Activated naive CD8-positive, alpha-beta T cell treated with anti-CD3 and anti-CD28 coated beads, Interleukin-2, amount 10 ng/mL, durations not matched to agents 7 days and 5 days (primary cell): ENCODE measurements at regions not wholly inside any gene's neighbourhood (a gene's known extent, or its start where the extent isn't known, plus 50 kb on each side); places are given as distances from the start of the nearest gene placed in this dataset.
"Not testable (repeated sequence)": the region's sequence is repeated elsewhere in the genome, so short reads cannot be mapped to it uniquely, and the experiment has no call there.

Experiments
- ATAC-seq: fragments of 150-1000 bp; cut with Tn5 transposase; one replicate; pipeline ENCODE4 v1.10.0; 2021; ENCODE audit warnings: low read depth, moderate library complexity
- POLR2A ChIA-PET: fragments of 350-600 bp; sonication (Branson Sonifier 250); formaldehyde crosslinking; loops from one replicate; lab custom pipeline; 2021; ENCODE audit warnings: antibody characterized with exemption; lab: Charles Lee
- DNase-seq: peaks from one replicate; pipeline ENCODE4 v3.0.0; 2021
- H3K27ac Mint-ChIP-seq: one replicate; pipeline ENCODE4 v1.8.0; 2022; ENCODE audit warnings: mild to moderate bottlenecking, mixed read lengths
- H3K27me3 Mint-ChIP-seq: one replicate; pipeline ENCODE4 v1.8.0; 2022; ENCODE audit warnings: mild to moderate bottlenecking, moderate library complexity, mixed read lengths
- H3K36me3 Mint-ChIP-seq: one replicate; pipeline ENCODE4 v1.8.0; 2021; ENCODE audit warnings: mild to moderate bottlenecking, mixed read lengths
- H3K4me1 Mint-ChIP-seq: one replicate; pipeline ENCODE4 v1.8.0; 2021; ENCODE audit warnings: mixed read lengths
- H3K4me3 Mint-ChIP-seq: one replicate; pipeline ENCODE4 v1.8.0; 2022; ENCODE audit warnings: mild to moderate bottlenecking, moderate library complexity, mixed read lengths
- H3K9me3 Mint-ChIP-seq: one replicate; pipeline ENCODE4 v1.8.0; 2021; ENCODE audit warnings: mixed read lengths

DNA sequence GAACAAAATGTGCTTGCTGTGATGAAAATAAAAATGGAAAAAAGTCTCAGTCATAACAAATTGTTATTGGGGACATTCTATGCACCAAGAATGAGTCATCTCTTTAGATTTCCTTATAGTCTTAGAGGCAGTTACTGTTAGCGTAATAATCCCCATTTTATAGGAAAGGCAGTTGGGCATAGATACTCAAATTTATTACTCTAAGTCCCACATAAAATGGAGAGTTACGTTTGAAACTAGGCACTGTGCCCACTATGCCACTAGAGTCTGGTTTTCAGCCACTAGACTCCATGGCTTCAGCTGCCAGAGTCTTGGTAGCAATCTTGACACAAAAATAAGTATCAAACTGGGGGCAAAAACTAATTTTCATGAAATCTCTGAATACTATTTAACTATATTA, 317.9 kb upstream of the MEF2C start:
- Mint-ChIP-seq H3K4me1 (no peaks in the 10 kb centered on the region), H3K27me3 (no peaks in the 10 kb centered on the region), H3K36me3 (no peaks in the 10 kb centered on the region), H3K4me3 (no peak overlapping the region), H3K9me3 (peaks cover 9% of the 10 kb centered on the region), H3K27ac (no peak overlapping the region)
- no peak for DNase-seq
- POLR2A ChIA-PET = no interaction called here
- ATAC-seq = no peak

DNA sequence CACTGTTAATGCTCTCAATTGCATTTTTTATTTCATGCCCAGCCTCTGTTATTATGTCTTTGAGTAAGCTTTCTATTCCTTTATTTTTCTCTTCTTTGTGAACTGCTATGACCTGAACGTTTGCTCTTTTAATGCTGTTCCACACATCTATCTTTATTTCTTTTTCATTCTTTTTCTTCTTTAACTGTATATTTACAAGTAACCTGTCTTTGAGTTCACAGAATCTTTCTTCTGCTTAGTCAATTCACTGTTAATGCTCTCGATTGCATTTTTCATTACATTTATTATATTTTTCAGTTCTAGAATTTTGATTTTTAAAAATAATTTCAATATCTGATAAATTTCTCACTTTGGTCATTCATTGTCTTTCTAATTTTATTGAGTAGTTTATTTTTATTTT, 316.3 kb upstream of the MEF2C start:
- H3K4me3 Mint-ChIP-seq = no peak overlapping the region
- no peak overlapping the region for H3K27ac Mint-ChIP-seq
- H3K36me3 Mint-ChIP-seq = no peaks in the 10 kb centered on the region
- no peaks in the 10 kb centered on the region for H3K4me1 Mint-ChIP-seq
- no peaks in the 10 kb centered on the region for H3K27me3 Mint-ChIP-seq
- ATAC-seq (no peak), DNase-seq (no peak)
- POLR2A ChIA-PET = no interaction called here
- peaks cover 13% of the 10 kb centered on the region for H3K9me3 Mint-ChIP-seq

- no peaks in the 10 kb centered on the region for H3K36me3 Mint-ChIP-seq
- no peak for ATAC-seq
- H3K27me3 Mint-ChIP-seq = no peaks in the 10 kb centered on the region
- H3K9me3 Mint-ChIP-seq = peaks cover 6% of the 10 kb centered on the region
- no peak overlapping the region for H3K27ac Mint-ChIP-seq
- POLR2A ChIA-PET = no interaction called here
- no peak overlapping the region for H3K4me3 Mint-ChIP-seq
- H3K4me1 Mint-ChIP-seq = no peaks in the 10 kb centered on the region
- DNase-seq = no peak
These were observed 308.4 kb upstream of the MEF2C start for GRCh38 chr5:89191374-89191773.

GRCh38 chr5:89190515-89191265, 307.7 kb upstream of the MEF2C start:
- Mint-ChIP-seq H3K4me1 (no peaks in the 10 kb centered on the region), H3K36me3 (no peaks in the 10 kb centered on the region), H3K9me3 (peaks cover 6% of the 10 kb centered on the region), H3K27ac (no peak overlapping the region), H3K27me3 (no peaks in the 10 kb centered on the region), H3K4me3 (no peak overlapping the region)
- ATAC-seq (no peak), DNase-seq (no peak)
- POLR2A ChIA-PET = no interaction called here

- POLR2A ChIA-PET = no interaction called here
- no peaks in the 10 kb centered on the region for H3K4me1 Mint-ChIP-seq
- H3K36me3 Mint-ChIP-seq = no peaks in the 10 kb centered on the region
- no peaks in the 10 kb centered on the region for H3K27me3 Mint-ChIP-seq
- no peak for ATAC-seq
- no peak overlapping the region for H3K27ac Mint-ChIP-seq
- H3K4me3 Mint-ChIP-seq = no peak overlapping the region
- H3K9me3 Mint-ChIP-seq = no peaks in the 10 kb centered on the region
- no peak for DNase-seq
These were observed 305.0 kb upstream of the MEF2C start for GRCh38 chr5:89187883-89188465.

- no peak overlapping the region for H3K4me3 Mint-ChIP-seq
- no peak overlapping the region for H3K27ac Mint-ChIP-seq
- DNase-seq (no peak), ATAC-seq (no peak)
- H3K9me3 Mint-ChIP-seq = no peaks in the 10 kb centered on the region
- no peaks in the 10 kb centered on the region for H3K4me1 Mint-ChIP-seq
- H3K27me3 Mint-ChIP-seq = no peaks in the 10 kb centered on the region
- H3K36me3 Mint-ChIP-seq = no peaks in the 10 kb centered on the region
- POLR2A ChIA-PET = no interaction called here
These were observed 304.3 kb upstream of the MEF2C start for GRCh38 chr5:89187268-89187667.

DNA sequence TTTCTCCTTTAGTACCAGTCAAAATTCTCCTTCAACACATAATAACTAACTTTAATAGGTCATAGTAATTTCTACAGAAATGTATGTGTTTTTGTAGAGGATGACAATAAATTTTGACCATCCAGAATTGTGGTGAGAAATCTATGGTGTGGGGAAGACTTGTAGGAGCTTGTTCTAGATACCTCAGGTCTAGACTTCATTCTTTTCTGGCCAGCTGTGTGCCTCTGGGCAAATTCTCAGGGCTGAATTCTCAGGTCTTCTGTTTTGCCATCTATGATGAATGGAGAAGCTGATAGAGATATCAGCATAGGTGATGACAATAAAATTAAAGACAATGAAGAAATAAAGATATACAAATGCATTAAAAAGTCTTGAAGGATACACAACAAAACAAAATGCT, 298.6 kb upstream of the MEF2C start:
- no peaks in the 10 kb centered on the region for H3K4me1 Mint-ChIP-seq
- H3K9me3 Mint-ChIP-seq = no peaks in the 10 kb centered on the region
- POLR2A ChIA-PET = no interaction called here
- H3K27me3 Mint-ChIP-seq = no peaks in the 10 kb centered on the region
- ATAC-seq = no peak
- H3K4me3 Mint-ChIP-seq = no peak overlapping the region
- H3K36me3 Mint-ChIP-seq = no peaks in the 10 kb centered on the region
- no peak for DNase-seq
- H3K27ac Mint-ChIP-seq = no peak overlapping the region

DNA sequence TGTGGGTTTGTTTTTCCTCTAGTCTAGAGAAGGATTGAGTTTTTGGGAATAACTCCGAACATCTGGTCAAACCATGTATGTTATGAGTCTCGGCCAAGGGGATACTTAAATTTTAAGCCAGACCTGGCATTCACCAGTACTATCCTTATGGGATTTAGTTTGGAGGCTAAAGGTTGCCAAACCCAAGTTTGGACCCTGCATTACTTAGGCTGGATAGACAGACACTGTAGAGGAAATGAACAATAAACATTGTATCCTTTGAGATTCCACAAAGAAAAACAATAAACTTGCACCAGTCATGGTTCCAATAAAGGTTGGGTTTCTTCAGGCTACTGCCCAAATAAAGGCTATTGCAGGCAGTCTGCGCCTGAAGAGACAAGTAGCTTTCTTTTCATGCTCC, 296.7 kb upstream of the MEF2C start:
- no peak overlapping the region for H3K4me3 Mint-ChIP-seq
- ATAC-seq = no peak
- H3K9me3 Mint-ChIP-seq = no peaks in the 10 kb centered on the region
- no peak overlapping the region for H3K27ac Mint-ChIP-seq
- DNase-seq = no peak
- H3K27me3 Mint-ChIP-seq = no peaks in the 10 kb centered on the region
- H3K4me1 Mint-ChIP-seq = no peaks in the 10 kb centered on the region
- H3K36me3 Mint-ChIP-seq = no peaks in the 10 kb centered on the region
- POLR2A ChIA-PET = no interaction called here

- no peak overlapping the region for H3K27ac Mint-ChIP-seq
- DNase-seq (no peak), ATAC-seq (no peak)
- H3K9me3 Mint-ChIP-seq = no peaks in the 10 kb centered on the region
- H3K4me1 Mint-ChIP-seq = no peaks in the 10 kb centered on the region
- POLR2A ChIA-PET = no interaction called here
- no peaks in the 10 kb centered on the region for H3K36me3 Mint-ChIP-seq
- no peak overlapping the region for H3K4me3 Mint-ChIP-seq
- H3K27me3 Mint-ChIP-seq = no peaks in the 10 kb centered on the region
These were observed 295.6 kb upstream of the MEF2C start for GRCh38 chr5:89178541-89178940.

DNA sequence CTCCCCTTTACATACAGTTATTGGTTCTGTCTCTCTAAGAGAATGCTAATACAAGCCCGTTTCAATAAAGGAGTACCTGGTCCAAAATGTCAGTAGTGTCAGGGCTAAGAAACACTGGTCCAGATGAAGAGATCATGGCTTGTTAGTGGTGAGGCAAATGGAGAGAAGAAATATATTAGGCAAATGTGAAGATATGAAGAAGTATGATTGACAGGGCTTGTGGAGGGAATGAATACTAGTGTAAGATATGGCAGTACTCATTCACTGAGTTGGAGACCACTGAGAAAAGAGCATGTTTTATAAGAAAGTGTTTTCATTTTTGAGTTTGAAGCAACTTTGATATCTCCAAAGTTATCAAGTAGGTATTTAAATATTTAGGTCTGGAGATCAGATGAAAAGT, 290.5 kb upstream of the MEF2C start:
- H3K4me3 Mint-ChIP-seq = no peak overlapping the region
- POLR2A ChIA-PET = no interaction called here
- H3K4me1 Mint-ChIP-seq = no peaks in the 10 kb centered on the region
- H3K36me3 Mint-ChIP-seq = no peaks in the 10 kb centered on the region
- no peaks in the 10 kb centered on the region for H3K27me3 Mint-ChIP-seq
- peaks cover 1% of the 10 kb centered on the region for H3K9me3 Mint-ChIP-seq
- DNase-seq = no peak
- H3K27ac Mint-ChIP-seq = no peak overlapping the region
- ATAC-seq = no peak

- H3K27me3 Mint-ChIP-seq = no peaks in the 10 kb centered on the region
- ATAC-seq (no peak), DNase-seq (no peak)
- no peak overlapping the region for H3K27ac Mint-ChIP-seq
- no peak overlapping the region for H3K4me3 Mint-ChIP-seq
- no peaks in the 10 kb centered on the region for H3K36me3 Mint-ChIP-seq
- peaks cover 1% of the 10 kb centered on the region for H3K9me3 Mint-ChIP-seq
- H3K4me1 Mint-ChIP-seq = no peaks in the 10 kb centered on the region
- POLR2A ChIA-PET = no interaction called here
These were observed 285.8 kb upstream of the MEF2C start for GRCh38 chr5:89168766-89169165.

GRCh38 chr5:89164703-89165102, 281.7 kb upstream of the MEF2C start:
- H3K4me1 Mint-ChIP-seq, H3K4me3 Mint-ChIP-seq, DNase-seq, H3K27ac Mint-ChIP-seq, H3K27me3 Mint-ChIP-seq, ATAC-seq, POLR2A ChIA-PET, H3K9me3 Mint-ChIP-seq, H3K36me3 Mint-ChIP-seq: not testable (repeated sequence)

- no peak for ATAC-seq
- POLR2A ChIA-PET = no interaction called here
- Mint-ChIP-seq H3K27ac (no peak overlapping the region), H3K9me3 (peaks cover 1% of the 10 kb centered on the region), H3K36me3 (no peaks in the 10 kb centered on the region), H3K4me3 (no peak overlapping the region), H3K4me1 (no peaks in the 10 kb centered on the region), H3K27me3 (no peaks in the 10 kb centered on the region)
- DNase-seq = no peak
These were observed 273.2 kb upstream of the MEF2C start for GRCh38 chr5:89156226-89156625.

- no peak for ATAC-seq
- Mint-ChIP-seq H3K36me3 (no peaks in the 10 kb centered on the region), H3K9me3 (no peaks in the 10 kb centered on the region), H3K27me3 (no peaks in the 10 kb centered on the region), H3K4me1 (no peaks in the 10 kb centered on the region), H3K27ac (no peak overlapping the region), H3K4me3 (no peak overlapping the region)
- POLR2A ChIA-PET = no interaction called here
- DNase-seq = no peak
These were observed 264.0 kb upstream of the MEF2C start for GRCh38 chr5:89147031-89147430.
